Peyer's patch (tissue), 4 donors: ENCODE measurements at regions not wholly inside any gene's neighbourhood (a gene's known extent, or its start where the extent isn't known, plus 50 kb on each side); places are given as distances from the start of the nearest gene placed in this dataset.
"Not testable (repeated sequence)": the region's sequence is repeated elsewhere in the genome, so short reads cannot be mapped to it uniquely, and the experiment has no call there.

Experiments
- DNase-seq, 3 donors: peaks; one replicate each; pipeline ENCODE4 v3.0.0-alpha.2; 2017 to 2019
- H3K27ac ChIP-seq, 4 donors: fragments of 200-600 bp; sonication (generic); one replicate each; pipeline ENCODE4 v1.5.1; 2016 to 2019
- H3K27me3 ChIP-seq, 2 donors: fragments of 200-600 bp; sonication (generic); one replicate each; pipeline ENCODE4 v1.5.1; 2019
- H3K36me3 ChIP-seq, 3 donors: fragments of 200-600 bp; sonication (generic); one replicate each; pipeline ENCODE4 v1.5.1; 2016 to 2019
- H3K4me1 ChIP-seq, 4 donors: fragments of 200-600 bp; sonication (generic); one replicate each; pipeline ENCODE4 v1.5.1; 2016 to 2019
- H3K4me3 ChIP-seq, 4 donors: fragments of 200-600 bp; sonication (generic); 1 replicate in 3 of 4; 2 replicates in 1 of 4; pipeline ENCODE4 v1.5.1; 2016 to 2019; ENCODE audit warnings: mild to moderate bottlenecking in 1 of 4
- H3K9me3 ChIP-seq, 4 donors: fragments of 200-600 bp; sonication (generic); one replicate each; pipeline ENCODE4 v1.5.1; 2016 to 2019; ENCODE audit warnings: mild to moderate bottlenecking in 1 of 4
- POLR2A ChIP-seq, 2 donors: fragments of 450-650 bp; IDR thresholded peaks; one replicate each; pipeline ENCODE4 v1.5.1; 2017; ENCODE audit warnings: antibody characterized with exemption in 2 of 2, mild to moderate bottlenecking in 2 of 2, moderate library complexity in 2 of 2
- TF ChIP-seq, protein P1 (sequence below), 6 experiments: fragments of 450-650 bp in 4 of 6; fragments of 200-600 bp in 2 of 6; sonication (generic) in 1 of 6; IDR thresholded peaks; one replicate each; pipeline ENCODE4 v1.5.1; 2017 to 2019; ENCODE audit warnings: antibody characterized with exemption in 6 of 6, mild to moderate bottlenecking in 3 of 6, moderate library complexity in 1 of 6

DNA sequence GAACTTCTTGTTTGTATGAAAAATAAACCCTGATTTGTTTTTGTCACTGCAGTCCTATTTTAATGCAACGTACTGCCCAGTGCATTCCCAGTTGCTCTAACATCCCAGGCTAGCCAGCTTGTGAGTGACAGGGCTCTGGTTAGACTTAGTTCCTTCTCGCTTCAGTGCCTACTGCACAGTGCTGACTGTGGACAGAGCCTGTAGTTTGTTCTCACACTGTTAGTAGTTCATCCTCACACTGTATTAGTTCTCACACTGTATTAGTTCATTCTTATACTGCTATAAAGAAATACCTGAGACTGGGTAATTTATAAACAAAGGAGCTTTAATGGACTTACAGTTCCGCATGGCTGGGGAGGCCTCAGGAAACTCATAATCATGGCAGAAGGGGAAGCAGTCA lies 116.6 kb upstream of the SALL1 start:
- H3K27ac ChIP-seq, result no peak overlapping the region
- no peaks in the 10 kb centered on the region for H3K36me3 ChIP-seq
- DNase-seq, result no peak
- no peaks in the 10 kb centered on the region for H3K9me3 ChIP-seq
- H3K4me1 ChIP-seq, result no peaks in the 10 kb centered on the region
- no peak overlapping the region for H3K4me3 ChIP-seq
- TF ChIP-seq, protein P1, sequence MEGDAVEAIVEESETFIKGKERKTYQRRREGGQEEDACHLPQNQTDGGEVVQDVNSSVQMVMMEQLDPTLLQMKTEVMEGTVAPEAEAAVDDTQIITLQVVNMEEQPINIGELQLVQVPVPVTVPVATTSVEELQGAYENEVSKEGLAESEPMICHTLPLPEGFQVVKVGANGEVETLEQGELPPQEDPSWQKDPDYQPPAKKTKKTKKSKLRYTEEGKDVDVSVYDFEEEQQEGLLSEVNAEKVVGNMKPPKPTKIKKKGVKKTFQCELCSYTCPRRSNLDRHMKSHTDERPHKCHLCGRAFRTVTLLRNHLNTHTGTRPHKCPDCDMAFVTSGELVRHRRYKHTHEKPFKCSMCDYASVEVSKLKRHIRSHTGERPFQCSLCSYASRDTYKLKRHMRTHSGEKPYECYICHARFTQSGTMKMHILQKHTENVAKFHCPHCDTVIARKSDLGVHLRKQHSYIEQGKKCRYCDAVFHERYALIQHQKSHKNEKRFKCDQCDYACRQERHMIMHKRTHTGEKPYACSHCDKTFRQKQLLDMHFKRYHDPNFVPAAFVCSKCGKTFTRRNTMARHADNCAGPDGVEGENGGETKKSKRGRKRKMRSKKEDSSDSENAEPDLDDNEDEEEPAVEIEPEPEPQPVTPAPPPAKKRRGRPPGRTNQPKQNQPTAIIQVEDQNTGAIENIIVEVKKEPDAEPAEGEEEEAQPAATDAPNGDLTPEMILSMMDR (IDR thresholded peaks at IDR 0.05), result no peak
- TF ChIP-seq POLR2A (IDR thresholded peaks at IDR 0.05), result no peak
- H3K27me3 ChIP-seq, result no peaks in the 10 kb centered on the region

DNA sequence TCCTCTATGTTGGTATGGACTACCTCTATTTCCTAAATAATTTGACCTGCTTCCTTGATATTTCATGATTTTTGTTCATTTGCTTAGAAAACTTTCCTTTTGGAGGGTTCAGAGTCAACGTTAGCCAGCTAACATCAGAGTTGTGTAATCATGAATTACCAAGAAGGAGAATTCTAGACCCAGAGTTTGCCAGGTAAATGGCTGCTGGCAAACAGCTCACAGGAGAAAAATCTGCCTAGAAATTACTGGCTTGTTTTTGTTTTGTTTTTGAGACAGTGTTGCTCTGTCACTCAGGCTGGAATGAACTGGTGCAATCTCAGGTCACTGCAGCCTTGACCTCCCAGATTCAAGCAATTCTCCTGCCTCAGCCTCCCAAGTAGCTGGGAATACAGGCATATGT lies 111.4 kb upstream of the SALL1 start:
- Histone ChIP-seq H3K4me1 (no peaks in the 10 kb centered on the region), H3K27me3 (no peaks in the 10 kb centered on the region), H3K4me3 (no peak overlapping the region), H3K36me3 (no peaks in the 10 kb centered on the region), H3K9me3 (no peaks in the 10 kb centered on the region), H3K27ac (no peak overlapping the region)
- TF ChIP-seq, protein P1 (IDR thresholded peaks at IDR 0.05), result no peak
- TF ChIP-seq POLR2A (IDR thresholded peaks at IDR 0.05), result no peak
- no peak for DNase-seq

DNA sequence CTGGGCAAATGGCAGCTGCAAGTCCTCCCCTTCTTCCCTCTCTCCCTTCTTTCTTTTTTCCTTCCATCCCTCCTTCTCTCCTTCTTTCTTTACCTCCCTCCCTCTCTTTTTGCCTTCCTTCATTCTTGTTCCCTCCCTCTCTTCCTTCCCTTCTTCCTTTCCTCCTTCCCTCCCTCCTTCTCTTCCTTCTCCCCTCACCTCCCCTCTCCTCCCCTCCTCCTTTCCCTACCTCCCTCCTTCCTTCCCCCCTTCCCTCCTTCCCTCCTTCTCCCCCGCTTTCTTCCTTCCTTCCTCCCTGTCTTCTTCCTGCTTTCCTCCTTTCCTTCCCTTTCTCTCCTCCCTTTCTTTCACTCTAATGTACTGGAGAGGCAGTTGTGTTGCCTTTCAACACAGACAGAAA lies 110.8 kb upstream of the SALL1 start:
- no peaks in the 10 kb centered on the region for H3K4me1 ChIP-seq
- H3K27ac ChIP-seq, result no peak overlapping the region
- H3K27me3 ChIP-seq, result no peaks in the 10 kb centered on the region
- DNase-seq, result no peak
- no peak for TF ChIP-seq POLR2A (IDR thresholded peaks at IDR 0.05)
- TF ChIP-seq, protein P1 (IDR thresholded peaks at IDR 0.05), result no peak
- no peaks in the 10 kb centered on the region for H3K9me3 ChIP-seq
- H3K4me3 ChIP-seq, result no peak overlapping the region
- H3K36me3 ChIP-seq, result no peaks in the 10 kb centered on the region

DNA sequence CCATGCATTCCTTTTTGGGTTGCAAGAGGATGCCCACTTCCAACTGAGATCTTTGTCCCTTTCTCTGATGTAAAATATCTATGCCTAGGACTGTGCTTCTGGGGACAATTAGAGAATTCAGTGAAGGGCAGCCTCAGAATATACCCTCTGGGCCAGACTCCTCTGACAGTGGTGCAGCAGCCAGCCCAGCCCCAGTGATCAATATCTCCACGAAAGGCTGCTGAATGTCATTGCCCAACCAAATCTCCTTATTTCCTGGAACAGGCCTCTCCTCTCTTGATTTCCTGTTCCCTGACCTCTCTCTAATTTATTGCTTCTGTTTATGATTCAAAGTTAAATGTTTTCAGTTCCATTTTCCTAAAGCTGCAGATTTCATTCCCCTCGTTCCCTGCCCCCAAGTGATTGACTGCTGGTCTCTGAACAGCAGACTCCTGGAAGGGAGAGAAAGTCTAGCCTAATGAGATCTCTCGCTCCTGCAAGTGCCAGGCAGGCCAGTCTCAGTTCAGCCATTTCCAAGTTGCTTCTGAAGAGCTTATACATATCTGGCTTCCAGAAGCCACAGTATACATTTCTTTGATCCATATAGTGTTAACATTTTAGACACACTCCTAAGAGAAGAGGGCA lies 104.4 kb upstream of the SALL1 start:
- H3K27me3 ChIP-seq, result no peaks in the 10 kb centered on the region
- DNase-seq, result no peak
- no peaks in the 10 kb centered on the region for H3K36me3 ChIP-seq
- no peak overlapping the region for H3K4me3 ChIP-seq
- no peak overlapping the region for H3K27ac ChIP-seq
- no peaks in the 10 kb centered on the region for H3K9me3 ChIP-seq
- no peaks in the 10 kb centered on the region for H3K4me1 ChIP-seq
- TF ChIP-seq, protein P1 (IDR thresholded peaks at IDR 0.05), result no peak
- TF ChIP-seq POLR2A (IDR thresholded peaks at IDR 0.05), result no peak

DNA sequence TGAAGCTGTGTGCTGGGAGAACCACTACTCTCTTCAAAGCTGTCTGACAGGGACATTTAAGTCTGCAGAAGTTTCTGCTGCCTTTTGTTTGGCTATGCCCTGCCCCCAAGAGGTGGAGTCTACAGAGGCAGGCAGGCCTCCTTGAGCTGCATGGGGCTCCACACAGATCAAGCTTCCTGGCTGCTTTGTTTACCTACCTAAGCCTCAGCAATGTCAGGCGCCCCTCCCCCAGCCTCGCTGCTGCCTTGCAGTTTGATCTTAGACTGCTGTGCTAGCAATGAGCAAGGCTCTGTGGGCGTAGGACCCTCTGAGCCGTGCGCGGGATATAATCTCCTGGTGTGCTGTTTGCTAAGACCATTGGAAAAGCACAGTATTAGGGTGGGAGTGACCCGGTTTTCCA lies 103.3 kb upstream of the SALL1 start:
- H3K27ac ChIP-seq, H3K4me1 ChIP-seq, H3K4me3 ChIP-seq, H3K9me3 ChIP-seq, H3K36me3 ChIP-seq, H3K27me3 ChIP-seq, DNase-seq: not testable (repeated sequence)

DNA sequence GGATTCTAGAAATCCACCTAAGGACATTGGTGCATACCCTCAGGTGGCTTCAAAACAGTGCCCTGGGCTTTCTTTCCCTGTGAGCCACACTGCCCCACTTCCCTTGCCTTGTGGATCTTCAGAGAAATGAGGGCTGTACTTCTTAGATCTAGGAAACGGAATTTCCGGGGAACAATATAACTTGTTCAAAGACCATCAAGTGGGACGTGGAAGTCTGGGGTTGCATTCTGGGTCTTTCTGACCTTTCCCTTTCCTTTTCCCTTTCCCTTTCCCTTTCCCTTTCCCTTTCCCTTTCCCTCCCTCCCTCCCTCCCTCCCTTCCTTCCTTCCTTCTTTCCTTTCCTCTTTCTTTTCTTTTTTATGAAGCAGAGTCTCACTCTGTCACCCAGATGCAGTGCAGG lies 97.1 kb upstream of the SALL1 start:
- no peak for TF ChIP-seq POLR2A (IDR thresholded peaks at IDR 0.05)
- TF ChIP-seq, protein P1 (IDR thresholded peaks at IDR 0.05), result no peak
- Histone ChIP-seq H3K4me3 (no peak overlapping the region), H3K27me3 (no peaks in the 10 kb centered on the region), H3K4me1 (no peaks in the 10 kb centered on the region), H3K27ac (no peak overlapping the region), H3K36me3 (no peaks in the 10 kb centered on the region), H3K9me3 (no peaks in the 10 kb centered on the region)
- DNase-seq, result no peak
